HG02938 (cell line): ENCODE measurements at regions not wholly inside any gene's neighbourhood (a gene's known extent, or its start where the extent isn't known, plus 50 kb on each side); places are given as distances from the start of the nearest gene placed in this dataset.
"Not testable (repeated sequence)": the region's sequence is repeated elsewhere in the genome, so short reads cannot be mapped to it uniquely, and the experiment has no call there.

Experiments
- ATAC-seq: cut with Tn5 transposase; IDR thresholded peaks from one replicate; pipeline ENCODE4 v1.9.1; 2021; ENCODE audit warnings: mild to moderate bottlenecking, moderate library complexity; ENCODE audit not compliant: unreplicated experiment

- ATAC-seq, result no peak
Measured at GRCh38 chr12:30364822-30365221, 330.8 kb downstream of the IPO8 start.

DNA sequence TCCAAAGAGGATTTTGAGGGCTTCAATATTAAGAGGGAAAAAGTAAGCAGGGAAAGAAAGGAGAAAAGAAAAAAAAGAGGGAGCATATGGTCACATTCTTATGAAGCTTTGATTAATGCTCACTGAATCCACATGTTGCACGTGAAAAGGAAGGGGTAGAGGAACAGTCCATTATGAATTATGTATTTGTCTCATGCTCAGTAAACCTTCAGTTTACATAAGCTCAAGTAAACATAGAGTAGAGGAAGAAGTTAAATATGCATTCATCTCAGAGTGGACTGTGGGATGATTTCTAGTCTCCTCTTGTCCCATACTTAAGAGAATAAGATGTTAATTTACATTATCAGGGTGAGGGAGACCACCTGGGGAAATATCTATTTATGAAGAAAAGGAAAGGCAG lies 334.5 kb downstream of the IPO8 start:
- no peak for ATAC-seq

- ATAC-seq, result no peak
Measured at GRCh38 chr12:30358671-30359070, 337.0 kb downstream of the IPO8 start.

- ATAC-seq, result no peak
Measured at GRCh38 chr12:30357766-30358490, 337.7 kb downstream of the IPO8 start.

DNA sequence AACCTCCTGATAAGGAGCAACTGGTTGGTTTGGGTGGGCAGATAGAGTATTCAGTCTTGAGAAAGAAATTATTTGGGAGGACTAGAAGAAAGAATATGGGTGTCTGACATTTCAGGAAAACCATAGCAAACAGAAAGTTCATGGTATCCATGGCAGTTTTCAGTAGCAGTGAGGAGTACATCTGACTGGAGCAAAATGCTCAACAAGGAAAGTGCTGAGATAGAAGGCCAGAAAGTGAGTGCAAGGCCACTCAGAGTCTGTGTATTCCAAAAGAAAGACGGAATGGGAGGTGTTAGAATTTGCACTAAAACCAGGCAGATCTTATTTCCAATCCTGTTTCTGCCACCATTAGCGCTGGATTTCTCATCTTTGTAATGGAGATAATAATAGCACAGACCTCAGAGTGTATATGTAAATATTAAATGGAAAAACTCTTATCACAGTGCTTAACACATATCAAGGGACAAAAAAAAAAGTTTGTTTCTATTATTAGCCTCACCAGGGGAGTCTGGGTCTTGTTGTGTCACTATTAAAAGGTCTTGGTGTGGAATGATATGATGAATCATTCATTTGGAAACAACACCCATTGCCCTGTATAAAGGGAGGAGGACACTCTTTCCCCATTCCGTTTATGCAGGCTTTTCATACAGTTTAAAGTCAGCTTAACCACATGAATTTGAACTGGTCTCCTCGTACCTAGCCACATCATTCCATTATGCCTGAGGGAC lies 349.8 kb downstream of the IPO8 start:
- ATAC-seq, result no peak

DNA sequence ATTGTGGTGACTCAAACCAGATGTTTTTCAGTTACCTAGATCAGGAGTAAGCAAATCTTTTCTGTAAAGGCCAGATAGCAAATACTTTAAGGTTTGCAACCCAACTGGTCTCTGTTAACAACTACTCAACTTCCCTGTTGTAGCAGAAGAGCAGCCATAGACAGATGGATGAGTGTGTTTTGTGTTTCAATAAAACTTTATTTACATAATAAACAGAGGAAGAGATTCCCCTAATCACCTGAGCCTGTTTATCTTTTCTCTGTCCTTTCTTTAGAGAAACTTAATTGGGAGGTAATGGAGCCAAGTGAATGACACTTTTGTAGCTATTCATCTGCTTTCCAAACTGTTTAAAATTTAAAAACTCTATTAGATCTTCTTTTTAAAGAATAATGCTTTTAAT lies 365.1 kb downstream of the IPO8 start:
- no peak for ATAC-seq

DNA sequence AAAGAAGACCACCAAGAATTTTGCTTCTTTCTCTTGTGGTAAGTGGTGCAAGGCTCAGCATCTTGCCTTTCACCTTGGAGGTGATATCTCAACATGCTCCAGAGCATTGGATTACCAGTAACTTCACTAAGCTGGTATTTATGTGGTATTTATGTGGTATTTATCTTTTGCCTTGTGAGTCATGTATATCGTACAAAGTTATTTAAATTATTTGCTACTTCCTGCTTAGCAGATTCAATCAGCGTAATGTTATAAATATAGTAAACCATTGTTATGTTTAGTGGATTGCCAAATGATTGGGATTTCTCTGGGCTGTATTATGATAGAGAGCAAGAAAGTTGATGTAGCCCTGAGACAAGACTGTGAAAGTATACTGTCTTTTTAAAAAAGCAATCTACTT lies 366.4 kb downstream of the IPO8 start:
- no peak for ATAC-seq

DNA sequence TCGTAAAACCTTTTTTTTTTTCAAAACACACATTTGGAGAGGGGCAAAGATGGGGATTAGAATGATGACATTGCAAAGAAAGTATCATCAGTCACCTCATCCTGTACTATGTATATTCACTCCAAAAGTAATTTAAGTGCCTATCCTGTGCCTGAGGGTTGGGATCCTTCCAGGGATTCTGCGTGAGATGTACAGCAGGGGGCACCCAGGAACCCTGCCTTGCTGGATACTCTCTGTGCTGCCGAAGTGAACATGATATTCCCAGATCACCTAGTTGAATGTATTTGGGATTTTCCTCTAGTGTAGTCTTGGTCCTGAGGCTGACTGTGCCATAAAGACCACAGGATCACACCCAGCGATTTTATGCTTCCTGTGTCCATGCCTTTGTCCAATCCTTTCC lies 372.7 kb downstream of the IPO8 start:
- ATAC-seq, result no peak

GRCh38 chr12:30320561-30320960 lies 375.1 kb downstream of the IPO8 start:
- ATAC-seq, result no peak

DNA sequence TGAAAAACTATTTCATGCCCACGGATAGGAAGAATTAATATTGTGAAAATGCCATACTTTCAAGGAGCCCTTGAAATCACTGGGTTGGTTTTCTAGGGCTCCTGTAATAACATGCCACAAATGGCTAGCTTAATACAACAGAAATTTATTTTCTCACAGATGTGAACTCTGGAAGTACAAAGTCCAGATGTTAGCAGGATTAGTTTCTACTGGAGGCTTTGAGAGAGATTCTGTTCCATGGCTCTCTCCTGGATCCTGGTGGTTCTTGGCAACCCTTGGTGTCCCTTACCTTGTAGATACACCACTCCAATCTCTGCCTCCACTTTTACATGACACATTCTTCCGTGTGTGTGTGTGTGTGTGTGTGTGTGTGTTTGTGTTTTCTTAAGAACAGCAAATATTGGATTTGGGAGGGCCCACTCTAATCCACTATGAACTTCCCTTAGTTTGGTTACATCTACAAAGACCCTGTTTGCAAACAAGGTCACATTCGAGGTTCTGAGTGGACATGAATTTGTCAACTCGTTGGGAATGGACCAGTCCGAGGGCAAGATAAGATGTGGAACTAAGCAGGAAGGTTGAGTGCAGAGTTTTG lies 381.1 kb downstream of the IPO8 start:
- ATAC-seq, result no peak

DNA sequence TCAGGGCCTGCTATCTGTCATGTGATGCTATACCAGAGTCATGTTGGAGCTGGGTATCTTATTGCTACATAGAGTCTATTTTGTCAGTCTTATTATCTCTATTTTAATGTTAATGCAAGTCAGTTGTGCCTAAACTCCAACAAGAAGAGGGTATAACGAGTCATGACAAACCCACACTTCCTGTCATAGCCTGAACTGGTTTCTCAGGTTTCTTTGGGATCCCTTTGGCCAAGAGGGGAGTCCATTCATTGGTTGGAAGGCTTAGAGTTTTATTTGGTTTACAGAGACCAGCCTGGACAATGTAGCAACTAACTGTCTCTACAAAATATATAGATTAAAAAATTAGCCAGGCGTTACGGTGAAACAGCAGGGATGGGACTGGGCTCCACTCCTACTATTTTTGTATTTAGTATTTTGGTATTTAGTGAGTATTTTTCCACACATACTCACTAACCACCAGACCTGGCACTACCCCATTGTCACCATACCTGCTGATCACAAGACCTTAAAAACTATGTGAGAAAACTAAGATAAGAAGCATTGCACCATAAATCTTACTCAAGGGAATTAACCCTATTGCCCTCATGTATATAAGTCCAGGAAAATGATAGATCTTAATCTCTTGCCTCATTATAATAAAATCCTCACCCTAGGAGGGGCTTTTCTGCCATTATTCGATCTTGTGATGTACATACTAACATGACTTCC lies 387.5 kb downstream of the IPO8 start:
- ATAC-seq, result no peak

GRCh38 chr12:30304528-30304927 lies 391.1 kb downstream of the IPO8 start:
- ATAC-seq, result no peak

DNA sequence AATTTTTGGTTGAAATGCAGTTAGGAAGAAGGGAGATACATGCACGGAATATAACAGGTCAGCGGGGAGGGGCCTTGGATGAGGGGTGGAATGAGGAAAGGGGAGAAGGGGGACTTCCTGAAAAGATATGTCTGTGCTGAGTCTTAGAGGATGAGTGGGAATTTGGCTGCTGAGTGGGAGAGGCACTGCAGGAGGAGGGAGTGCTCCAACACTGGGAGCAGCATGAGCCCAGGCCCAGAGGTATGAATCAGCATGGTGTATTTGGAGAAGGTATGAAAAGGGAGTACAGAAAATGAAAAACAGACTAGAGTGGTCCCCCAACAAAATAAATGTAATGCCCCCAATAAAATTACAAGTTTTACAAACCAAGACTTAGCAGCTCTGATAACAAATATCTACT lies 394.4 kb downstream of the IPO8 start:
- ATAC-seq, result no peak

GRCh38 chr12:30296486-30296885 lies 399.2 kb downstream of the IPO8 start:
- ATAC-seq, result no peak

DNA sequence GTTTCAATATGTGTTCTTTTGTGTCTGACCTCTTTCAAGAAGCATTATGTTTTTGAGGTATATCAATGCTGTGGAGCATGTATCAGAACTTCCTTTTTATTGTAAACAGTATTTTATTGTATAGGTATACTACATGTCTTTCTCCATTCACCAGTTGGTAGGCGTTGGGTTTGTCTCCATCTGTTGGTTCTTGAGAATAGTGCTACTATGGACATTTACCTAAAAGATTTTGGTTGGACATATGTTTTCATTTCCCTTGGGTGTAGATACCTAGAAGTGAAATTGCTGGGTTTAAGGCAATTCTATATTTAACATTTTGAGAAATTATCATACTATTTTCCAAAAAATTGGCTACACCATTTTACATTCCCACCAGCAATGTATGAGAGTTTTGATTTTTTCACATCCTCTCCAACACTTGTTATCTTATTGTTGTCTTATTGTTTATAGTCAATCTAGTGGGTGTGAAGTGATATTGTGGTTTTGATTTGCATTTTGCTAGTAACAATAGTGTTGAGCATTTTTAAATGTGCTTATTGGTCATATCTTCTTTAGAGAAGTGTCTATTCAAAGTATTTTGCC lies 409.2 kb downstream of the IPO8 start:
- ATAC-seq, result no peak

DNA sequence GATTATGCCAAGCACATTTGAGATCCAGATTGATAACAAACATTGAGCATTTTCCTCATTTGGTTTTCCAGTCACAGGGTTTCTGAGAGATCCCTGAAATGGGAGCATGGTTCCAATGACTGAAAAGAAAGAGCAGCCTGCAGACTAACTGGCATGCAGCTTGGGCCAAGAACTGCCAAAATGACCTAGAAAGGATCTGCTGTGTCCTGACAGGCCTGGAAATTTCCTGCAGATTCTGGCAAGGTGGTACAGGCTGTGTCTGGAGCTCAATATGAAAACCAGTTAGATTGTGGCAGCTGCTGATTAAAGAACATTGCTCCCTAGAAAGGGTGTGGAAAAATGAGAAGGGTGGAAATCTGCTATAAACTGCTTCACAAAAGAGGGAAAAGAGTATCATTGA lies 417.3 kb downstream of the IPO8 start:
- ATAC-seq, result no peak

DNA sequence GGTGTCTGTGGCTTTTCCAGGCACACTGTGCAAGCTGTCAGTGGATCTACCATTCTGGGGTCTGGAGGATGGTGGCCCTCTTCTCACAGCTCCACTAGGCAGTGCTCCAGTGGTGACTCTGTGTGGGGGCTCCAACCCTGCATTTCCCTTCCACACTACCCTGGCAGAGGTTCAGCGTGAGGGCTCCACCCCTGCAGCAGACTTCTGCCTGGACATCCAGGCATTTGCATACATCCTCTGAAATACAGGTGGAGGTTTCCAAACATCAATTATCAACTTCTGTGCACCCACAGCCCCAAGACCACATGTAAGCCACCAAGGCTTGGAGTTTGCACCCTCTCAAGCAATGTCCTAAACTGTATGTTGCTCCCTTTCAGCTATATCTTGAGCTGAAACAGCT lies 423.2 kb downstream of the IPO8 start:
- ATAC-seq, result not testable (repeated sequence)

DNA sequence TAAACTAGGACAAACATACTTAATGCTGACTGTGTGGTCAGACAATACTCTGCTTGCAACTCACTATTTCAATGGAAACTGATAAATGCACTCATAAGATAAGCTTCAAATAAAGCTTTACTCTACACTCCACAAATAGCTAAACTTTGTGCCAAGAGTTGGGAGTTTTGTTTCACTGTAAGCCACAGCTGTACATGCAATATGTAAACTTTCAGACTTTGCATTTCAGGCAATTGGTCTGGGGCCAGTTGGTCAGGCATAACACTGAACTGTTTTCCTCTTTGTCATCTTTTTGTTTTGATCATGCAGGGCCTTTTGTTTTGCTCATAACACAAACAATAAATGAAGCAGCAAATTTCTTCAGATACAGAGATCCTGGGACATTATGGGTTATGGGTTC lies 426.2 kb downstream of the IPO8 start:
- ATAC-seq, result no peak

GRCh38 chr12:30268041-30268440 lies 427.6 kb downstream of the IPO8 start:
- ATAC-seq, result no peak

DNA sequence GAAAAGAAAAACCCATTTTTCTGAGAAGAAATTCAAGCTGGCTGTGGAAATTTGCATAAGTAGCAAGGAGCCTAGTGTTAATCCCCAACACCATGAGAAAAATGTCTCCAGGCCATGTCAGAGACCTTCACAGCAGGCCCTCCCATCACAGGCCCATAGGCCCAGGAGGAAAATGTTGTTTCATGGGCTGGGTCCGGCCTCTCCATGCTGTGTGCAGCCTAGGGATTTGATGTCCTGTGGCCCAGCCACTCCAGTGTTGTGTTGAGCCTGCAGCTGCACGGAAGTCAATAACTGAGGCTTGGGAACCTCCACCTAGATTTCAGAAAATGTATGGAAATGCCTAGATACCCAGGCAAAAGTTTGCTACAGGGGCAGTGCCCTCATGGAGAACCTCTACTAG lies 432.2 kb downstream of the IPO8 start:
- ATAC-seq, result no peak

DNA sequence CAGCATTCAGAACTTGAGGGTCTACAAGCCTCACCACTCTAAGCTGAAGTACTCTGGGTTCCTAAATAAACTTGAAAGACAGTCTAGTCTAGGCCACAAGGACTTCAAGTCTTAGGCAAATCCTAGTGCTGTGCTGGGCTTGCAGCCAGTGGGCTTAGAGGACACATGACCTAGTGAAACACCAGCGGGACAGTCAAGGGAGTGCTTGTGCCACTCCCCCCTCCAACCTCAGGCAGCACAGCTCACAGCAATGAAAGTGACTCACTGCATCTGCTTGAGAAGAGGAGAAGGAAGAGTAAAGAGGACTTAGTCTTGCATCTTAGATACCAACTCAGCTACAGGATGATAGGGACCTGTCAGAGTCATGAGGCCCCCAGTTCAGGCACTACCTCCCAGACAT lies 438.1 kb downstream of the IPO8 start:
- no peak for ATAC-seq
